NCI-H526 (cell line): ENCODE measurements at regions not wholly inside any gene's neighbourhood (a gene's known extent, or its start where the extent isn't known, plus 50 kb on each side); places are given as distances from the start of the nearest gene placed in this dataset.

Source experiments
- DNase-seq, 2 experiments: peaks; one replicate each; lab custom pipeline; 2025; lab: John Stamatoyannopoulos, UW

- DNase-seq, result no peak
Measured at GRCh38 chr9:13331320-13331719, 51.8 kb upstream of the MPDZ start.

GRCh38 chr9:13330396-13331004 lies 51.0 kb upstream of the MPDZ start:
- DNase-seq, result no peak
